ENCODE measurements at regions not wholly inside any gene's neighbourhood (a gene's known extent, or its start where the extent isn't known, plus 50 kb on each side); places are given as distances from the start of the nearest gene placed in this dataset.
"Not testable (repeated sequence)": the region's sequence is repeated elsewhere in the genome, so short reads cannot be mapped to it uniquely, and the experiment has no call there.

- DNase-seq (ENCODE audit: low read depth): not testable (repeated sequence)
Measured at GRCh38 chr15:98088307-98088945, 127.9 kb downstream of the ARRDC4 start.

- DNase-seq (ENCODE audit: low read depth): not testable (repeated sequence)
Measured at GRCh38 chr15:98089352-98089751, 128.8 kb downstream of the ARRDC4 start.

- DNase-seq (ENCODE audit: low read depth): not testable (repeated sequence)
Measured at GRCh38 chr15:98097986-98098385, 137.5 kb downstream of the ARRDC4 start.

- not testable (repeated sequence) for DNase-seq (ENCODE audit: low read depth)
Measured at GRCh38 chr15:98100606-98101005, 140.1 kb downstream of the ARRDC4 start.

GRCh38 chr15:98103570-98103969, 143.1 kb downstream of the ARRDC4 start:
- DNase-seq (ENCODE audit: low read depth): no peak

GRCh38 chr15:98104386-98105151, 144.1 kb downstream of the ARRDC4 start:
- DNase-seq (ENCODE audit: low read depth): not testable (repeated sequence)

- DNase-seq (ENCODE audit: low read depth): not testable (repeated sequence)
Measured at GRCh38 chr15:98106615-98107194, 146.2 kb downstream of the ARRDC4 start.

- no peak for DNase-seq (ENCODE audit: low read depth)
Measured at GRCh38 chr15:98111806-98112205, 151.3 kb downstream of the ARRDC4 start.

- no peak for DNase-seq (ENCODE audit: low read depth)
Measured at GRCh38 chr15:98113327-98113726, 152.8 kb downstream of the ARRDC4 start.

GRCh38 chr15:98120561-98120960, 160.1 kb downstream of the ARRDC4 start:
- DNase-seq (ENCODE audit: low read depth): no peak

- no peak for DNase-seq (ENCODE audit: low read depth)
Measured at GRCh38 chr15:98121536-98121935, 161.0 kb downstream of the ARRDC4 start.

- DNase-seq (ENCODE audit: low read depth): no peak
Measured at GRCh38 chr15:98121957-98122356, 161.5 kb downstream of the ARRDC4 start.

GRCh38 chr15:98123297-98123696, 162.8 kb downstream of the ARRDC4 start:
- no peak for DNase-seq (ENCODE audit: low read depth)

GRCh38 chr15:98123834-98124233, 163.3 kb downstream of the ARRDC4 start:
- DNase-seq (ENCODE audit: low read depth): no peak

GRCh38 chr15:98124581-98124980, 164.1 kb downstream of the ARRDC4 start:
- no peak for DNase-seq (ENCODE audit: low read depth)

GRCh38 chr15:98126326-98127085, 166.0 kb downstream of the ARRDC4 start:
- DNase-seq (ENCODE audit: low read depth): no peak

GRCh38 chr15:98127586-98127985, 167.1 kb downstream of the ARRDC4 start:
- no peak for DNase-seq (ENCODE audit: low read depth)

- no peak for DNase-seq (ENCODE audit: low read depth)
Measured at GRCh38 chr15:98131924-98132323, 171.4 kb downstream of the ARRDC4 start.

- DNase-seq (ENCODE audit: low read depth): no peak
Measured at GRCh38 chr15:98134905-98135304, 174.4 kb downstream of the ARRDC4 start.

GRCh38 chr15:98138910-98139309, 178.4 kb downstream of the ARRDC4 start:
- DNase-seq (ENCODE audit: low read depth): no peak

- no peak for DNase-seq (ENCODE audit: low read depth)
Measured at GRCh38 chr15:98139337-98139736, 178.8 kb downstream of the ARRDC4 start.

GRCh38 chr15:98142572-98142971, 182.1 kb downstream of the ARRDC4 start:
- DNase-seq (ENCODE audit: low read depth): no peak

Data from stimulated activated CD8-positive, alpha-beta memory T cell treated with anti-CD3 and anti-CD28 coated beads, Interleukin-7, amount 100 ng/mL, for 24 hours (primary cell).